Endodermal cell (in vitro differentiated cells): ENCODE measurements at regions not wholly inside any gene's neighbourhood (a gene's known extent, or its start where the extent isn't known, plus 50 kb on each side); places are given as distances from the start of the nearest gene placed in this dataset.
A peak's percentile ranks its signal among the peaks of the same experiment; 100 is the strongest.

ENCODE experiments used
- DNase-seq: peaks from one replicate; pipeline ENCODE4 v3.0.0-alpha.2; 2017
- H3K27ac ChIP-seq: 2 replicates; pipeline ENCODE4 v1.5.1; 2013; ENCODE audit warnings: mild to moderate bottlenecking, low read depth, low read length, moderate library complexity
- H3K27me3 ChIP-seq: 2 replicates; pipeline ENCODE4 v1.6.1; 2013; ENCODE audit warnings: mild to moderate bottlenecking, low read length, moderate library complexity; ENCODE audit not compliant: insufficient read depth, control insufficient read depth, poor library complexity, severe bottlenecking
- H3K36me3 ChIP-seq: 2 replicates; pipeline ENCODE4 v1.7.0; 2013; ENCODE audit warnings: mild to moderate bottlenecking, low read length, moderate library complexity; ENCODE audit not compliant: control insufficient read depth, insufficient read depth
- H3K4me1 ChIP-seq: one replicate; pipeline ENCODE4 v1.7.0; 2013; ENCODE audit warnings: low read length; ENCODE audit not compliant: control insufficient read depth, insufficient read depth
- H3K4me3 ChIP-seq: 2 replicates; pipeline ENCODE4 v1.5.1; 2013; ENCODE audit warnings: mild to moderate bottlenecking, low read length, moderate library complexity
- H3K9ac ChIP-seq: 2 replicates; pipeline ENCODE4 v1.6.1; 2013; ENCODE audit warnings: mild to moderate bottlenecking, low read length, moderate library complexity; ENCODE audit not compliant: poor library complexity, severe bottlenecking; ENCODE audit errors: extremely low read depth
- H3K9me3 ChIP-seq: 2 replicates; pipeline ENCODE4 v1.6.1; 2013; ENCODE audit warnings: mild to moderate bottlenecking, low read length, moderate library complexity; ENCODE audit not compliant: control insufficient read depth
- H3K27ac Mint-ChIP-seq: 2 replicates; pipeline ENCODE4 v1.8.0; 2020; ENCODE audit warnings: mixed read lengths
- H3K27me3 Mint-ChIP-seq: 2 replicates; pipeline ENCODE4 v1.8.0; 2021; ENCODE audit warnings: mild to moderate bottlenecking, mixed read lengths; ENCODE audit not compliant: insufficient read depth
- H3K36me3 Mint-ChIP-seq: 2 replicates; pipeline ENCODE4 v1.8.0; 2020; ENCODE audit warnings: low read depth, mixed read lengths
- H3K4me1 Mint-ChIP-seq: 2 replicates; pipeline ENCODE4 v1.8.0; 2020; ENCODE audit warnings: mixed read lengths
- H3K4me3 Mint-ChIP-seq: 2 replicates; pipeline ENCODE4 v1.8.0; 2020; ENCODE audit warnings: mild to moderate bottlenecking, moderate library complexity, mixed read lengths
- H3K9me3 Mint-ChIP-seq: 2 replicates; pipeline ENCODE4 v1.8.0; 2020; ENCODE audit warnings: mild to moderate bottlenecking, mixed read lengths
- CTCF ChIP-seq: fragments of 200-600 bp; sonication (generic); conservative IDR thresholded peaks from 2 replicates; pipeline ENCODE4 v1.5.0; 2021; ENCODE audit warnings: antibody characterized with exemption, mild to moderate bottlenecking
- WGBS, 2 experiments: methylation state at CpG; one replicate each; pipeline versions ENCODE4 v1.1.5 to v1.1.7; 2013; ENCODE audit warnings: missing lambda C conversion rate in 2 of 2, mixed read lengths in 1 of 2; ENCODE audit not compliant: insufficient coverage in 1 of 2, insufficient read length in 1 of 2; 5-methylcytosine and 5-hydroxymethylcytosine counted together

DNA sequence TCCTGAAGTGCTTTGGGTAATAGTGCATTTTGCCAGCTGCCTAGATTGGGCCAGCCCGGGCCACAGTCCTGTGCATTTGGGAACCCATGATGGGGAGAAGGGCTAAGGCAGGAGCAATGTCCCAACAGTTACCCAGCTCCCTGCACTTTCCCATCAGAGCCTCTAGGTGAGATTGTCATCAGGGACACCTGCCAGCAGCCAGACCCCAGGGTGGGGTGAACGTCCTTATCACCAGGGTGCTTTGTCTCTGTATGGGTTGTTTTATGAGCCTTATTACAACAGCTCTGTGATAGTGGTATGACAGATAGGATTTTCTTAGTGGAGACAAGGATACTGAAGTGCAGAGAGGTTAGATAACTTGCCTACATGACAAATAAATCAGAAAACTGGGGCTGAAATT, 365.7 kb downstream of the OSTF1 start:
- Histone ChIP-seq H3K9ac (no peak overlapping the region), H3K4me3 (no peak overlapping the region), H3K9me3 (no peaks in the 10 kb centered on the region), H3K36me3 (no peaks in the 10 kb centered on the region), H3K27me3 (no peaks in the 10 kb centered on the region), H3K27ac (no peak overlapping the region), H3K4me1 (no peaks in the 10 kb centered on the region)
- Mint-ChIP-seq H3K27me3 (no peaks in the 10 kb centered on the region), H3K4me3 (no peak overlapping the region), H3K4me1 (peaks cover 28% of the 10 kb centered on the region), H3K36me3 (no peaks in the 10 kb centered on the region), H3K27ac (no peak overlapping the region), H3K9me3 (no peaks in the 10 kb centered on the region)
- 86% methylated on average over 2 of the region's 2 CpGs; no CpG with 5 or more reads in 1 of the 2 experiments for WGBS, 2 experiments
- peak; percentile 37 for TF ChIP-seq CTCF
- DNase-seq = no peak

DNA sequence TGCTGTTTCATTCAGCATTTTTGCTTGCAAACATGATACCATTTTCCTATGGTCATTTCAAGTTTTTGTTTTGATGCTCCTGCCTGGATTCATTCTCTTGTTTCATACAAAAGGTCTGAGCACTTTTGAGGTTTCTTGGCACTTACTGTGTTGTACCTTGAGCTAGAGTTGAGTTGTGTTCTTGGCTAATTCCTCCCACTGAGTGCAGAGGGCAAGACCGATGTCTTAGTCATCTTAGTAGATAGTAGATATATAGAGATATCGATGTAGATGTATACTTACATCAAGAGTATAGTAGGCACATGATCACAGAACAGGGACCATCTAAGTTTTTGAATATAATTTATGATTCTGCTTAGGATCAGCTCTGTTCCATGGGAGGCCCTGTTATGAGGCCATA, 366.6 kb downstream of the OSTF1 start:
- no peak overlapping the region for H3K4me3 Mint-ChIP-seq
- no peak for DNase-seq
- H3K27ac Mint-ChIP-seq = no peak overlapping the region
- H3K36me3 ChIP-seq = no peaks in the 10 kb centered on the region
- H3K9me3 Mint-ChIP-seq = peaks cover 1% of the 10 kb centered on the region
- H3K4me3 ChIP-seq = no peak overlapping the region
- no peaks in the 10 kb centered on the region for H3K27me3 ChIP-seq
- H3K9me3 ChIP-seq = no peaks in the 10 kb centered on the region
- no peak overlapping the region for H3K27ac ChIP-seq
- peaks cover 26% of the 10 kb centered on the region for H3K4me1 Mint-ChIP-seq
- H3K9ac ChIP-seq = no peak overlapping the region
- TF ChIP-seq CTCF = no peak
- no peaks in the 10 kb centered on the region for H3K27me3 Mint-ChIP-seq
- H3K36me3 Mint-ChIP-seq = no peaks in the 10 kb centered on the region
- no peaks in the 10 kb centered on the region for H3K4me1 ChIP-seq
- WGBS, 2 experiments = 86 to 94% methylated on average over 2 of the region's 2 CpGs

DNA sequence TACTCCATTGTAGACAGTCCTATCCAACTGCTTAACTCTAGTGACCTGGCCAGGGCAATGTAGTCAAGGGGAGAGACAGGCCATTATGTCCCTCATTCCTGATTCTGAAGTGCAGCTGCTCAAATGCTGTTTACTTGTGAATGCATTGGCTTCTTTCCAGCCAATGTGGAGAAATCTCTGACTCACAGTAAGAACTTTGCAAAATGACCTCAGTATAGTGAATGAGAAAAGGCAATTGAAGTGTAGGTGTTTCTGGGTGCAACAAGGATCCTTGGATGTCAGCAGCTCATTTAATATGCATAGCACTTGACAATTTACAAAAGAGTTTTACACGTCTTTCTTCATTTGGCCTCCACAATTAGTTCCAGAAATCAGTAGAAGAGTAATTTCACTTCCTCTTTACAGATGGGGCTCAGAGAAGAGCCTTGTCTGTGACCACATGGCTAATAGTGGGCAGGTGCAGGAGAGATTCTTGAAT, 367.2 kb downstream of the OSTF1 start:
- H3K4me3 Mint-ChIP-seq = no peak overlapping the region
- Histone ChIP-seq H3K36me3 (no peaks in the 10 kb centered on the region), H3K27me3 (no peaks in the 10 kb centered on the region), H3K9me3 (no peaks in the 10 kb centered on the region), H3K9ac (no peak overlapping the region), H3K4me3 (no peak overlapping the region), H3K27ac (no peak overlapping the region), H3K4me1 (no peaks in the 10 kb centered on the region)
- TF ChIP-seq CTCF = no peak
- no peak overlapping the region for H3K27ac Mint-ChIP-seq
- no peak for DNase-seq
- H3K4me1 Mint-ChIP-seq = peaks cover 26% of the 10 kb centered on the region
- no peaks in the 10 kb centered on the region for H3K36me3 Mint-ChIP-seq
- 75 to 81% methylated on average over 1 of the region's 1 CpG for WGBS, 2 experiments
- peaks cover 1% of the 10 kb centered on the region for H3K9me3 Mint-ChIP-seq
- H3K27me3 Mint-ChIP-seq = no peaks in the 10 kb centered on the region
